MM.1S (cell line): ENCODE measurements at regions not wholly inside any gene's neighbourhood (a gene's known extent, or its start where the extent isn't known, plus 50 kb on each side); places are given as distances from the start of the nearest gene placed in this dataset.
"Not testable (repeated sequence)": the region's sequence is repeated elsewhere in the genome, so short reads cannot be mapped to it uniquely, and the experiment has no call there.

Experiments used
- DNase-seq: peaks from one replicate; pipeline ENCODE4 v3.0.0-alpha.2; 2015
- H2AFZ ChIP-seq: fragments of 300-600 bp; sonication (generic); 2 replicates; pipeline ENCODE4 v1.6.0; 2016; ENCODE audit warnings: antibody characterized with exemption, low read length
- H3F3A ChIP-seq: fragments of 300-600 bp; sonication (generic); 2 replicates; pipeline ENCODE4 v1.6.1; 2016; ENCODE audit warnings: mild to moderate bottlenecking, antibody characterized with exemption, low read length, moderate library complexity, mixed read lengths; ENCODE audit not compliant: insufficient read depth
- H3K27ac ChIP-seq: fragments of 300-600 bp; sonication (generic); 2 replicates; pipeline ENCODE4 v1.5.1; 2016; ENCODE audit warnings: mild to moderate bottlenecking, low read length
- H3K27me3 ChIP-seq: fragments of 300-600 bp; sonication (generic); replicated peaks from 2 replicates; pipeline ENCODE4 v1.6.0; 2016; ENCODE audit warnings: low read length; ENCODE audit not compliant: insufficient read depth
- H3K36me3 ChIP-seq: fragments of 300-600 bp; sonication (generic); replicated peaks from 2 replicates; pipeline ENCODE4 v1.6.1; 2016; ENCODE audit warnings: mild to moderate bottlenecking, low read length, mixed read lengths; ENCODE audit not compliant: insufficient read depth
- H3K4me1 ChIP-seq: fragments of 300-600 bp; sonication (generic); 2 replicates; pipeline ENCODE4 v1.6.1; 2016; ENCODE audit warnings: low read length, mixed read lengths
- H3K4me2 ChIP-seq: fragments of 300-600 bp; sonication (generic); 2 replicates; pipeline ENCODE4 v1.6.0; 2016; ENCODE audit warnings: low read depth, low read length
- H3K4me3 ChIP-seq: fragments of 300-600 bp; sonication (generic); 2 replicates; pipeline ENCODE4 v1.5.1; 2016; ENCODE audit warnings: low read length, mixed read lengths
- H3K79me2 ChIP-seq: fragments of 300-600 bp; sonication (generic); 2 replicates; pipeline ENCODE4 v1.6.1; 2016; ENCODE audit warnings: mixed run types, low read length, mixed read lengths
- H3K9ac ChIP-seq: fragments of 300-600 bp; sonication (generic); 2 replicates; pipeline ENCODE4 v1.6.1; 2016; ENCODE audit warnings: low read length, mixed read lengths
- H3K9me2 ChIP-seq: fragments of 300-600 bp; sonication (generic); replicated peaks from 2 replicates; pipeline ENCODE4 v1.6.1; 2016; ENCODE audit warnings: mild to moderate bottlenecking, low read length, mixed read lengths; ENCODE audit not compliant: insufficient read depth
- H3K9me3 ChIP-seq: fragments of 300-600 bp; sonication (generic); replicated peaks from 2 replicates; pipeline ENCODE4 v1.6.1; 2016; ENCODE audit warnings: mild to moderate bottlenecking, low read length, mixed read lengths; ENCODE audit not compliant: insufficient read depth
- H4K20me1 ChIP-seq: fragments of 300-600 bp; sonication (generic); 2 replicates; pipeline ENCODE4 v1.6.1; 2016; ENCODE audit warnings: mild to moderate bottlenecking, low read length, moderate library complexity, mixed read lengths; ENCODE audit not compliant: insufficient read depth
- EZH2 ChIP-seq: fragments of 300-600 bp; sonication (generic); optimal IDR thresholded peaks from 2 replicates; pipeline ENCODE3; 2017; ENCODE audit warnings: low read depth, mild to moderate bottlenecking, antibody characterized with exemption, low read length, mixed read lengths
- EZH2phosphoT487 ChIP-seq: fragments of 300-600 bp; sonication (generic); IDR thresholded peaks from 2 replicates; pipeline ENCODE4 v1.6.1; 2018; ENCODE audit warnings: antibody characterized with exemption, low read length
- TF ChIP-seq, protein P1 (sequence below): fragments of 300-600 bp; sonication (generic); IDR thresholded peaks from 2 replicates; pipeline ENCODE4 v1.5.1; 2016; ENCODE audit warnings: antibody characterized with exemption, low read length, mixed read lengths

DNA sequence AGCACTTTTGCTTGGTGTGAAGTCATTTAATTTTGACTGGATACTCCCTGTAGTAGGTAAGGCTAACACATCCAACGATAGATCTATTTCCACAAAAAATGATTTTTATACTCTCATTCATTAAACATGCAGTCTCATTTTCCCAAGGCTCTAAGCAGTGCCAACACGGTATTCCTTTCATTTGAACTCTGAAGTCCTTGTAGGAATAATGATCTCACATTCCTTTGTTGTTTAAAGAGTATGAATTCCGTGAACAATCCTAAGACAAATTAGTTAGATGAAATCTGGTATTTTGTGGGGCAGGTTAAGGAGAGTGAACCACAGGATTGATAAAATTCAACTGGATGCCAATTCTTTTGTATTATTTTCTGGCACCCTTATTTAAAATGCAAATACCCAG is 66.6 kb downstream of the LACC1 start:
- no peaks in the 10 kb centered on the region for H3F3A ChIP-seq

DNA sequence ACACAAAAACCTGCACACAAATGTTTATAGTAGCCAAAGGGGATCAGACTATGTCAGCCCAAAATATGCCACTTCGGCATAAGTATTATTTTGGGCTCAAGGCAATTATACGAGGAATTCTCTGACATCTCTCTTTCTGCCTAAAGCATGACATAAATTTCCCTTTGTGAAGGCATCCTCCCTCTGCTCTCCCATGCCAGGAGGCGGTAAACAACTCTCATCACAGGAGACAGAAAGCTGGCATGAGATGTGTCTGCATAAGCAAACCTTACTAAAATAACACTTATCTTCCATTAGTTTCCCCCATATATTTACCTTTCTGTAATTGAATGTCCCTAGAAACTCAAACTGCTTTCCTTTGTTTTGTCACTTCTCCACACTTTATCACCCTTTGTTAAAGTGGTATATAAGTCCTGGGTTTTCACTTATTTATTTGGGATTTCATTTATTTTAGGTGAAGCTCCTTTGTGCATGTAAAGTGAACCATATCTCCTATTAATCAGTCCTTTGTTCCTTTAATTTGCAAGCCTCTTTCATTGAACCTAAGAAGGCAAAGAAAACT is 68.3 kb downstream of the LACC1 start:
- no peaks in the 10 kb centered on the region for H3K9me2 ChIP-seq
- no peak for DNase-seq
- H3K9me3 ChIP-seq: no peaks in the 10 kb centered on the region
- H3K4me3 ChIP-seq: no peak overlapping the region
- no peaks in the 10 kb centered on the region for H3F3A ChIP-seq
- no peak overlapping the region for H2AFZ ChIP-seq
- no peaks in the 10 kb centered on the region for H3K36me3 ChIP-seq
- no peaks in the 10 kb centered on the region for H3K79me2 ChIP-seq
- H3K4me2 ChIP-seq: no peak overlapping the region
- H3K27me3 ChIP-seq: no peaks in the 10 kb centered on the region
- no peak overlapping the region for H3K9ac ChIP-seq
- H3K4me1 ChIP-seq: no peaks in the 10 kb centered on the region
- no peak overlapping the region for H3K27ac ChIP-seq
- TF ChIP-seq, protein P1, sequence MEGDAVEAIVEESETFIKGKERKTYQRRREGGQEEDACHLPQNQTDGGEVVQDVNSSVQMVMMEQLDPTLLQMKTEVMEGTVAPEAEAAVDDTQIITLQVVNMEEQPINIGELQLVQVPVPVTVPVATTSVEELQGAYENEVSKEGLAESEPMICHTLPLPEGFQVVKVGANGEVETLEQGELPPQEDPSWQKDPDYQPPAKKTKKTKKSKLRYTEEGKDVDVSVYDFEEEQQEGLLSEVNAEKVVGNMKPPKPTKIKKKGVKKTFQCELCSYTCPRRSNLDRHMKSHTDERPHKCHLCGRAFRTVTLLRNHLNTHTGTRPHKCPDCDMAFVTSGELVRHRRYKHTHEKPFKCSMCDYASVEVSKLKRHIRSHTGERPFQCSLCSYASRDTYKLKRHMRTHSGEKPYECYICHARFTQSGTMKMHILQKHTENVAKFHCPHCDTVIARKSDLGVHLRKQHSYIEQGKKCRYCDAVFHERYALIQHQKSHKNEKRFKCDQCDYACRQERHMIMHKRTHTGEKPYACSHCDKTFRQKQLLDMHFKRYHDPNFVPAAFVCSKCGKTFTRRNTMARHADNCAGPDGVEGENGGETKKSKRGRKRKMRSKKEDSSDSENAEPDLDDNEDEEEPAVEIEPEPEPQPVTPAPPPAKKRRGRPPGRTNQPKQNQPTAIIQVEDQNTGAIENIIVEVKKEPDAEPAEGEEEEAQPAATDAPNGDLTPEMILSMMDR: no peak
- TF ChIP-seq EZH2: no peak
- TF ChIP-seq EZH2phosphoT487: no peak
- no peaks in the 10 kb centered on the region for H4K20me1 ChIP-seq

More for the DNA sequence above, 66.6 kb downstream of the LACC1 start:
- Histone ChIP-seq H3K9ac (no peak overlapping the region), H3K79me2 (no peaks in the 10 kb centered on the region), H3K4me1 (no peaks in the 10 kb centered on the region), H3K27ac (no peak overlapping the region), H4K20me1 (no peaks in the 10 kb centered on the region), H3K9me3 (no peaks in the 10 kb centered on the region), H2AFZ (no peak overlapping the region), H3K27me3 (no peaks in the 10 kb centered on the region), H3K4me3 (no peak overlapping the region), H3K4me2 (no peak overlapping the region), H3K36me3 (no peaks in the 10 kb centered on the region), H3K9me2 (no peaks in the 10 kb centered on the region)
- no peak for TF ChIP-seq EZH2phosphoT487
- TF ChIP-seq EZH2: no peak
- TF ChIP-seq, protein P1: no peak
- DNase-seq: no peak

DNA sequence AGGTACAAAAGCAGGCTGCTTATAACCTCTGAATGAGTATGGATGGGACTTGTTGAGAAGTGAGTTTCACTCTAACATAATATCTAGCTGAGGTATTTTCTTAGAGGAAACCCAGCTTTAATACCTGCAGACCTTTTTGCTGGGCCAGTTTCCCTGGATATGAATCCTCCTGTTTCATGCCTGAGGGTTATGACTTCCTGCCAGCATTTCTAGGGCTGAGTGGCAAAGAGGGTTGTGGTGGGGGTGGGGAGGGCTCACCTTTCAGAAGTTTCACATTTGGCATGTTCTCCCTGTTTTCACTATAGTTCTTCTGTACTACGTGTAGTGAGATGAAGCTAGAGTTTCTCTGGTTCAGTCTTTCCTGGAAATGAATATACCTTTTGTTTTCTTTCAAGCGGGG is 73.7 kb downstream of the LACC1 start:
- no peaks in the 10 kb centered on the region for H3K79me2 ChIP-seq
- H3K4me1 ChIP-seq: no peaks in the 10 kb centered on the region
- no peaks in the 10 kb centered on the region for H3K9me2 ChIP-seq
- H3K27me3 ChIP-seq: no peaks in the 10 kb centered on the region
- H3K4me3 ChIP-seq: no peak overlapping the region
- no peak for DNase-seq
- no peaks in the 10 kb centered on the region for H3K36me3 ChIP-seq
- H3K27ac ChIP-seq: no peak overlapping the region
- no peak overlapping the region for H3K9ac ChIP-seq
- no peaks in the 10 kb centered on the region for H3K9me3 ChIP-seq
- no peaks in the 10 kb centered on the region for H4K20me1 ChIP-seq
- H3F3A ChIP-seq: no peaks in the 10 kb centered on the region
- no peak overlapping the region for H3K4me2 ChIP-seq
- H2AFZ ChIP-seq: no peak overlapping the region
- TF ChIP-seq EZH2 (no peak), EZH2phosphoT487 (no peak)
- TF ChIP-seq, protein P1: no peak

- H4K20me1 ChIP-seq, H3K4me2 ChIP-seq, H2AFZ ChIP-seq, H3K9me2 ChIP-seq, H3K9me3 ChIP-seq, H3K27ac ChIP-seq, H3K9ac ChIP-seq, H3K27me3 ChIP-seq, H3K36me3 ChIP-seq, DNase-seq, H3K79me2 ChIP-seq, H3K4me1 ChIP-seq, H3F3A ChIP-seq, H3K4me3 ChIP-seq: not testable (repeated sequence)
Measured at GRCh38 chr13:43956975-43957374, 77.3 kb downstream of the LACC1 start.
